HCT116 (cell line): ENCODE measurements at regions not wholly inside any gene's neighbourhood (a gene's known extent, or its start where the extent isn't known, plus 50 kb on each side); places are given as distances from the start of the nearest gene placed in this dataset.

Experiments used
- ATAC-seq: fragments of 200-7000 bp; cut with Tn5 transposase; 2 replicates; pipeline ENCODE4 v1.9.1; 2020; ENCODE audit warnings: mild to moderate bottlenecking, moderate library complexity
- BruUV-seq: library from RNA; stranded (reverse); fragments of 400-500 nt; replicated peaks from 2 replicates; lab custom pipeline; 2021; lab: Mats Ljungman, UMichigan
- CTCF ChIA-PET: fragments of 300-600 bp; sonication (Branson Sonifier 250); formaldehyde crosslinking; loops from one replicate; lab custom pipeline; 2021; ENCODE audit warnings: antibody characterized with exemption; lab: Charles Lee
- POLR2A ChIA-PET: fragments of 300-600, 350-600 bp; sonication (Branson Sonifier 250); formaldehyde crosslinking; loops from one replicate; lab custom pipeline; 2021; ENCODE audit warnings: antibody characterized with exemption; lab: Charles Lee
- RAD21 ChIA-PET, 2 experiments: fragments of 300-600 bp; sonication (Branson Sonifier 250); formaldehyde crosslinking; loops; one replicate each; lab custom pipeline; 2023; ENCODE audit warnings: low total read pairs in 2 of 2; ENCODE audit not compliant: uncharacterized antibody in 2 of 2, unreplicated experiment in 2 of 2, low non-redundant PET in 1 of 2; lab: Charles Lee
- DNase-seq: peaks from one replicate; pipeline ENCODE4 v3.0.0-alpha.2; 2010; ENCODE audit warnings: low read depth, low spot score
- H2AFZ ChIP-seq: fragments of 200-600 bp; shearing (Covaris generic), sonication (generic); 2 replicates; pipeline ENCODE4 v1.6.1; 2017; ENCODE audit warnings: low read depth, mixed run types, mixed read lengths, antibody characterized with exemption, low read length; ENCODE audit not compliant: poor library complexity, severe bottlenecking
- H3K27ac ChIP-seq: 2 replicates; pipeline ENCODE4 v1.5.1; 2012; ENCODE audit warnings: low read depth, low read length
- H3K27me3 ChIP-seq: fragments of 200-600 bp; sonication (generic); 2 replicates; pipeline ENCODE4 v1.6.1; 2016; ENCODE audit warnings: mixed run types, low read length, mixed read lengths; ENCODE audit not compliant: insufficient read depth
- H3K36me3 ChIP-seq, 2 experiments: fragments of 200-500 bp in 1 of 2; fragments of 200-600 bp in 1 of 2; sonication (Bioruptor generic) in 1 of 2; sonication (generic) in 1 of 2; 2 replicates each; pipeline versions ENCODE4 v1.5.1 to v1.6.1; 2014 to 2016; ENCODE audit warnings: low read length in 2 of 2, inconsistent platforms in 1 of 2, mixed read lengths in 1 of 2, mixed run types in 1 of 2; ENCODE audit not compliant: insufficient read depth in 2 of 2, control insufficient read depth in 1 of 2
- H3K4me1 ChIP-seq, 2 experiments: fragments of 200-600 bp in 1 of 2; sonication (generic) in 1 of 2; 2 replicates each; pipeline versions ENCODE4 v1.5.1 to v1.6.1; 2012 to 2017; ENCODE audit warnings: low read length in 2 of 2, inconsistent platforms in 1 of 2, mild to moderate bottlenecking in 1 of 2, mixed read lengths in 1 of 2, mixed run types in 1 of 2, moderate library complexity in 1 of 2; ENCODE audit not compliant: insufficient read depth in 2 of 2, control insufficient read depth in 1 of 2
- H3K4me2 ChIP-seq: fragments of 200-600 bp; sonication (generic); 2 replicates; pipeline ENCODE4 v1.6.1; 2017; ENCODE audit warnings: mixed run types, low read length, mixed read lengths
- H3K4me3 ChIP-seq, 2 experiments: fragments of 200-600 bp in 1 of 2; sonication (generic) in 1 of 2; replicated peaks in 1 of 2; 2 replicates each; pipeline ENCODE4 v1.5.1; 2011 to 2016; ENCODE audit warnings: low read length in 2 of 2, control low read depth in 1 of 2, low read depth in 1 of 2, mild to moderate bottlenecking in 1 of 2, mixed read lengths in 1 of 2, mixed run types in 1 of 2
- H3K79me2 ChIP-seq: fragments of 200-600 bp; sonication (generic); 2 replicates; pipeline ENCODE4 v1.6.1; 2017; ENCODE audit warnings: mild to moderate bottlenecking, mixed run types, low read length, moderate library complexity, mixed read lengths; ENCODE audit not compliant: insufficient read depth
- H3K9ac ChIP-seq: fragments of 200-600 bp; sonication (generic); 2 replicates; pipeline ENCODE4 v1.6.1; 2016; ENCODE audit warnings: low read length, mixed read lengths
- H3K9me2 ChIP-seq: fragments of 200-600 bp; sonication (generic), shearing (Covaris generic); 2 replicates; pipeline ENCODE4 v1.6.1; 2017; ENCODE audit warnings: mixed run types, mild to moderate bottlenecking, moderate library complexity; ENCODE audit not compliant: insufficient read depth
- H3K9me3 ChIP-seq, 2 experiments: fragments of 200-500 bp in 1 of 2; fragments of 200-600 bp in 1 of 2; sonication (Bioruptor generic) in 1 of 2; sonication (generic) in 1 of 2; 2 replicates each; pipeline ENCODE4 v1.6.1; 2014 to 2017; ENCODE audit warnings: low read length in 2 of 2, mixed read lengths in 2 of 2, inconsistent platforms in 1 of 2, low read depth in 1 of 2, mild to moderate bottlenecking in 1 of 2, mixed run types in 1 of 2, moderate library complexity in 1 of 2; ENCODE audit not compliant: control insufficient read depth in 1 of 2, insufficient read depth in 1 of 2
- H4K20me1 ChIP-seq: fragments of 200-600 bp; sonication (generic), shearing (Covaris generic); 2 replicates; pipeline ENCODE4 v1.6.1; 2017; ENCODE audit warnings: mixed run types, mild to moderate bottlenecking, moderate library complexity; ENCODE audit not compliant: insufficient read depth
- ATF3 ChIP-seq: IDR thresholded peaks from 2 replicates; pipeline ENCODE4 v1.6.1; 2012
- CBX3 ChIP-seq: IDR thresholded peaks from 2 replicates; pipeline ENCODE4 v1.6.1; 2012; ENCODE audit warnings: low read depth
- CEBPB ChIP-seq: IDR thresholded peaks from 2 replicates; pipeline ENCODE4 v1.6.1; 2012; ENCODE audit warnings: low read depth
- CTCF ChIP-seq, 3 experiments: fragments of 200-600 bp in 1 of 3; sonication (generic) in 1 of 3; IDR thresholded peaks in 2 of 3; conservative IDR thresholded peaks in 1 of 3; 2 replicates each; pipeline ENCODE4 v1.5.1; 2012 to 2017; ENCODE audit warnings: low read depth in 2 of 3, low read length in 2 of 3, antibody characterized with exemption in 1 of 3, borderline replicate concordance in 1 of 3, control low read depth in 1 of 3, mild to moderate bottlenecking in 1 of 3, mixed read lengths in 1 of 3, mixed run types in 1 of 3, moderate library complexity in 1 of 3; ENCODE audit not compliant: insufficient read depth in 1 of 3
- EZH2phosphoT487 ChIP-seq: fragments of 200-600 bp; IDR thresholded peaks from 2 replicates; pipeline ENCODE4 v1.6.1; 2018; ENCODE audit warnings: antibody characterized with exemption, borderline replicate concordance
- FOSL1 ChIP-seq: IDR thresholded peaks from 2 replicates; pipeline ENCODE4 v1.6.1; 2012; ENCODE audit warnings: low read depth
- JUND ChIP-seq: IDR thresholded peaks from 2 replicates; pipeline ENCODE4 v1.6.1; 2012
- SIN3A ChIP-seq: IDR thresholded peaks from 2 replicates; pipeline ENCODE4 v1.6.1; 2012; ENCODE audit warnings: low read depth
- TCF7L2 ChIP-seq: IDR thresholded peaks from 2 replicates; pipeline ENCODE4 v1.7.0; 2011; ENCODE audit warnings: borderline replicate concordance, inconsistent platforms; ENCODE audit not compliant: insufficient read depth, insufficient read length; ENCODE audit errors: extremely low read depth
- YY1 ChIP-seq: IDR thresholded peaks from 2 replicates; pipeline ENCODE4 v1.6.1; 2011; ENCODE audit warnings: low read length, low read depth, moderate library complexity, mild to moderate bottlenecking; ENCODE audit not compliant: insufficient replicate concordance; ENCODE audit errors: extremely low read depth
- intact Hi-C: fragments of 100-400 bp; cut with micrococcal nuclease; formaldehyde crosslinking; loops from 2 replicates; pipeline ENCODE4 v1.10.0; 2022

- no peaks in the 10 kb centered on the region for H3K79me2 ChIP-seq
- CTCF ChIA-PET = no interaction called here
- H3K4me2 ChIP-seq = no peak overlapping the region
- H3K9ac ChIP-seq = no peak overlapping the region
- peaks cover 7 to 25% of the 10 kb centered on the region in 2 experiments; a peak in 2 of 4 replicates for H3K9me3 ChIP-seq
- no peaks in the 10 kb centered on the region for H3K9me2 ChIP-seq
- DNase-seq (no peak), ATAC-seq (no peak)
- intact Hi-C loops = no loop called here
- no peaks in the 10 kb centered on the region for H3K27me3 ChIP-seq
- RAD21 ChIA-PET = no interaction called here
- H3K27ac ChIP-seq = no peak overlapping the region
- POLR2A ChIA-PET = no interaction called here
- no peaks in the 10 kb centered on the region for H3K36me3 ChIP-seq
- H2AFZ ChIP-seq = no peak overlapping the region
- no peak overlapping the region for H3K4me3 ChIP-seq
- no peak for TF ChIP-seq YY1
- no peak for TF ChIP-seq SIN3A
- TF ChIP-seq FOSL1 = no peak
- no peak for TF ChIP-seq ATF3
- TF ChIP-seq CBX3 = no peak
- TF ChIP-seq CTCF (IDR thresholded peaks at IDR 0.05 in 2 of 3, conservative IDR thresholded peaks at IDR 0.05 in 1 of 3; ENCODE audit: borderline replicate concordance in 1 of 3, insufficient read depth in 1 of 3, low read depth in 2 of 3, low read length in 2 of 3) = no peak
- TF ChIP-seq CEBPB = no peak
- no peak for TF ChIP-seq EZH2phosphoT487
- TF ChIP-seq TCF7L2 = no peak
- no peak for TF ChIP-seq JUND
- no TSS peak for BruUV-seq
- H4K20me1 ChIP-seq = no peaks in the 10 kb centered on the region
- no peaks in the 10 kb centered on the region for H3K4me1 ChIP-seq
These were observed 1741.8 kb upstream of the CDH9 start for GRCh38 chr5:28780083-28780692.
